ENCODE measurements at regions not wholly inside any gene's neighbourhood (a gene's known extent, or its start where the extent isn't known, plus 50 kb on each side); places are given as distances from the start of the nearest gene placed in this dataset.

DNA sequence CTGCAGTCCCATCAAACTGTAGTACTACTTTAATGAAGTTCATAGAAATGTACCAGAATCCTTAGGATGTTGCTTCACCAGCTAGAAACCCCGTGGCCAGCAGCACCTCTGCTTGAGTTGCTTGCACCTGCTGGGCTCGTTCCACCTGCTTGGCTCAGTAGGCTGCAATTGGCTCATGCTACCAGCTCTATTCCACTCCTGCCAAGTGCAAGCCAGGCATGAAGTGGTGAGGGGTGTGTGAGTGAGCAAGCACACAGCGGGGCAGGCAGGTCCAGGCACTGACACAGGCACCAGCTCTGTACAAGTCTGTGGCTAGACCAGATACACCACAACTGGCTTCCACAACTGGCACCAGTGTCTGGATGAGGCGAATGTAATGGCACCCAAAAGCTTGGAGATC is 209.9 kb downstream of the AMY1C start (continued):
- no peak for TF ChIP-seq BCL3 (IDR thresholded peaks at IDR 0.05; ENCODE audit: borderline replicate concordance, insufficient read depth, low read depth, low read length, poor library complexity, severe bottlenecking)
- no peak for TF ChIP-seq NR2C2 (IDR thresholded peaks at IDR 0.05; ENCODE audit: borderline replicate concordance, control insufficient read depth, insufficient read length, low read depth)
- no peak for TF ChIP-seq HSF1 (IDR thresholded peaks at IDR 0.05; ENCODE audit: low read depth, low read length)
- TF ChIP-seq, protein P1, sequence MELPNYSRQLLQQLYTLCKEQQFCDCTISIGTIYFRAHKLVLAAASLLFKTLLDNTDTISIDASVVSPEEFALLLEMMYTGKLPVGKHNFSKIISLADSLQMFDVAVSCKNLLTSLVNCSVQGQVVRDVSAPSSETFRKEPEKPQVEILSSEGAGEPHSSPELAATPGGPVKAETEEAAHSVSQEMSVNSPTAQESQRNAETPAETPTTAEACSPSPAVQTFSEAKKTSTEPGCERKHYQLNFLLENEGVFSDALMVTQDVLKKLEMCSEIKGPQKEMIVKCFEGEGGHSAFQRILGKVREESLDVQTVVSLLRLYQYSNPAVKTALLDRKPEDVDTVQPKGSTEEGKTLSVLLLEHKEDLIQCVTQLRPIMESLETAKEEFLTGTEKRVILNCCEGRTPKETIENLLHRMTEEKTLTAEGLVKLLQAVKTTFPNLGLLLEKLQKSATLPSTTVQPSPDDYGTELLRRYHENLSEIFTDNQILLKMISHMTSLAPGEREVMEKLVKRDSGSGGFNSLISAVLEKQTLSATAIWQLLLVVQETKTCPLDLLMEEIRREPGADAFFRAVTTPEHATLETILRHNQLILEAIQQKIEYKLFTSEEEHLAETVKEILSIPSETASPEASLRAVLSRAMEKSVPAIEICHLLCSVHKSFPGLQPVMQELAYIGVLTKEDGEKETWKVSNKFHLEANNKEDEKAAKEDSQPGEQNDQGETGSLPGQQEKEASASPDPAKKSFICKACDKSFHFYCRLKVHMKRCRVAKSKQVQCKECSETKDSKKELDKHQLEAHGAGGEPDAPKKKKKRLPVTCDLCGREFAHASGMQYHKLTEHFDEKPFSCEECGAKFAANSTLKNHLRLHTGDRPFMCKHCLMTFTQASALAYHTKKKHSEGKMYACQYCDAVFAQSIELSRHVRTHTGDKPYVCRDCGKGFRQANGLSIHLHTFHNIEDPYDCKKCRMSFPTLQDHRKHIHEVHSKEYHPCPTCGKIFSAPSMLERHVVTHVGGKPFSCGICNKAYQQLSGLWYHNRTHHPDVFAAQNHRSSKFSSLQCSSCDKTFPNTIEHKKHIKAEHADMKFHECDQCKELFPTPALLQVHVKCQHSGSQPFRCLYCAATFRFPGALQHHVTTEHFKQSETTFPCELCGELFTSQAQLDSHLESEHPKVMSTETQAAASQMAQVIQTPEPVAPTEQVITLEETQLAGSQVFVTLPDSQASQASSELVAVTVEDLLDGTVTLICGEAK (IDR thresholded peaks at IDR 0.05; ENCODE audit: borderline replicate concordance) = no peak
- TF ChIP-seq KAT2A (conservative IDR thresholded peaks at IDR 0.05; ENCODE audit: control insufficient read depth, low read depth, low read length) = no peak
- TF ChIP-seq PML (IDR thresholded peaks at IDR 0.05; ENCODE audit: low read length) = no peak

All from GM12878 (cell line).